ENCODE measurements at regions not wholly inside any gene's neighbourhood (a gene's known extent, or its start where the extent isn't known, plus 50 kb on each side); places are given as distances from the start of the nearest gene placed in this dataset.

- Histone ChIP-seq H3K27ac (ENCODE audit: low read depth in 1 of 2, low read length in 2 of 2) (no peak overlapping the region), H3K9me3 (ENCODE audit: control insufficient read depth in 1 of 2, insufficient read depth in 1 of 2, low read length in 2 of 2) (no peaks in the 10 kb centered on the region), H3K4me1 (ENCODE audit: insufficient read depth, low read length) (no peaks in the 10 kb centered on the region), H3K36me3 (ENCODE audit: insufficient read depth, low read length) (no peaks in the 10 kb centered on the region), H3K4me3 (ENCODE audit: low read length) (no peak overlapping the region), H3K27me3 (ENCODE audit: control insufficient read depth in 1 of 2, insufficient read depth in 2 of 2, low read length in 2 of 2) (no peaks in the 10 kb centered on the region)
- no peaks in the 10 kb centered on the region for H3K36me3 Mint-ChIP-seq (ENCODE audit: low read depth)
- TF ChIP-seq, protein P1, sequence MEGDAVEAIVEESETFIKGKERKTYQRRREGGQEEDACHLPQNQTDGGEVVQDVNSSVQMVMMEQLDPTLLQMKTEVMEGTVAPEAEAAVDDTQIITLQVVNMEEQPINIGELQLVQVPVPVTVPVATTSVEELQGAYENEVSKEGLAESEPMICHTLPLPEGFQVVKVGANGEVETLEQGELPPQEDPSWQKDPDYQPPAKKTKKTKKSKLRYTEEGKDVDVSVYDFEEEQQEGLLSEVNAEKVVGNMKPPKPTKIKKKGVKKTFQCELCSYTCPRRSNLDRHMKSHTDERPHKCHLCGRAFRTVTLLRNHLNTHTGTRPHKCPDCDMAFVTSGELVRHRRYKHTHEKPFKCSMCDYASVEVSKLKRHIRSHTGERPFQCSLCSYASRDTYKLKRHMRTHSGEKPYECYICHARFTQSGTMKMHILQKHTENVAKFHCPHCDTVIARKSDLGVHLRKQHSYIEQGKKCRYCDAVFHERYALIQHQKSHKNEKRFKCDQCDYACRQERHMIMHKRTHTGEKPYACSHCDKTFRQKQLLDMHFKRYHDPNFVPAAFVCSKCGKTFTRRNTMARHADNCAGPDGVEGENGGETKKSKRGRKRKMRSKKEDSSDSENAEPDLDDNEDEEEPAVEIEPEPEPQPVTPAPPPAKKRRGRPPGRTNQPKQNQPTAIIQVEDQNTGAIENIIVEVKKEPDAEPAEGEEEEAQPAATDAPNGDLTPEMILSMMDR (IDR thresholded peaks at IDR 0.05): no peak
- CTCF ChIA-PET: no interaction called here
- ATAC-seq (ENCODE audit: poor library complexity): no peak
- no peaks in the 10 kb centered on the region for H3K4me1 Mint-ChIP-seq (ENCODE audit: low read depth)
- no peak overlapping the region for H3K27ac Mint-ChIP-seq
- intact Hi-C loops (cut with DNase I, micrococcal nuclease): no loop called here
- DNase-seq: no peak
- POLR2A ChIA-PET: no interaction called here
- no peaks in the 10 kb centered on the region for H3K9me3 Mint-ChIP-seq
- H3K27me3 Mint-ChIP-seq: peaks cover 25% of the 10 kb centered on the region
- no peak overlapping the region for H3K4me3 Mint-ChIP-seq
Measured at GRCh38 chr6:125577124-125577662, 172.2 kb upstream of the HEY2 start.

DNA sequence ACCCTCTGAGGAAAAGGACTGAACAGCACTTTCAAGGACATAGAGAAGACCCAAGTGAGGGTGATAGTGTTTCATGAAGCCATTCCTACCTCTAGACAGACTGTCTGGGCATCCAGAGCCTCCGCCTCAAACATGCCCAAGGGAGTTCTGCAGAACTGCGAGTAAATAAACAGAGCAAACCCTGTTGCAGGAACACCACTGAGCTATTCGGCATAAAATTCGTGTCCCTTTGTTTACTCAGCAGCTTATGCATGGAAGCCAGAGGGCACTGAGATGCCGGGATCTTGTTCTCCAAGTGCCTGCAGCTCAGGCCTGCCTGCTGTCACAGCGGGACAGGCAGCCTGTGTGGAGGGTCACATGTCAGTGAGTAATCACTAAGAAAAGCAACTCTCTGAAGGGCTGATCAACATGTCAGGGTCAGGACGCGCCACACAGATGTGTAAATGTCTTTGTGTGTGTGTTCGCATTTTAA is 164.9 kb upstream of the HEY2 start:
- no peaks in the 10 kb centered on the region for H3K27me3 ChIP-seq (ENCODE audit: control insufficient read depth in 1 of 2, insufficient read depth in 2 of 2, low read length in 2 of 2)
- no peaks in the 10 kb centered on the region for H3K9me3 ChIP-seq (ENCODE audit: control insufficient read depth in 1 of 2, insufficient read depth in 1 of 2, low read length in 2 of 2)
- DNase-seq: no peak
- no peaks in the 10 kb centered on the region for H3K36me3 ChIP-seq (ENCODE audit: insufficient read depth, low read length)
- intact Hi-C loops (cut with DNase I, micrococcal nuclease): no loop called here
- ATAC-seq (ENCODE audit: poor library complexity): no peak
- CTCF ChIA-PET: no interaction called here
- POLR2A ChIA-PET: no interaction called here
- H3K4me3 ChIP-seq (ENCODE audit: low read length): no peak overlapping the region
- TF ChIP-seq, protein P1 (IDR thresholded peaks at IDR 0.05): no peak
- peaks cover 52% of the 10 kb centered on the region for H3K27me3 Mint-ChIP-seq
- no peaks in the 10 kb centered on the region for H3K4me1 Mint-ChIP-seq (ENCODE audit: low read depth)
- no peak overlapping the region for H3K4me3 Mint-ChIP-seq
- H3K27ac Mint-ChIP-seq: no peak overlapping the region
- H3K36me3 Mint-ChIP-seq (ENCODE audit: low read depth): no peaks in the 10 kb centered on the region
- no peak overlapping the region for H3K27ac ChIP-seq (ENCODE audit: low read depth in 1 of 2, low read length in 2 of 2)
- no peaks in the 10 kb centered on the region for H3K9me3 Mint-ChIP-seq
- H3K4me1 ChIP-seq (ENCODE audit: insufficient read depth, low read length): no peaks in the 10 kb centered on the region

DNA sequence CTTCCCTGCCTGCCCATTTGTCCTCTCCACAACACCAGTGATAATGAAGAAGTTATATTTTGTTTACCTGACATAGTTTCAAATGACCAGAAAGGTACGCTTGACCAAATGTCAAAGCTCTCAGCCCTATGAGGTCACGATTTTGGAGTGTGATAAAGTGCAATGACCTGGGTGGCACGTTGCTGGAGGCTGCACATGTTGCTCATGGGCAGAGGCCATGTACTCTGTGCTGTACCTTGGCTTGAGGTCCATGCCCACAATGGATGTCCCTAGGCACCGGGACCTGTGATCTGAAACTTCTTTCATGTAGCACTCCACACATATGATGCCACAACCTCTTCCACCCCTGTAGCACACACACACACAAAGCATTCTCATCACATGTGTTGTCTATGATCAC is 164.0 kb upstream of the HEY2 start:
- no peaks in the 10 kb centered on the region for H3K9me3 Mint-ChIP-seq
- ChIA-PET POLR2A (no interaction called here), CTCF (no interaction called here)
- H3K27ac Mint-ChIP-seq: no peak overlapping the region
- Histone ChIP-seq H3K27ac (ENCODE audit: low read depth in 1 of 2, low read length in 2 of 2) (no peak overlapping the region), H3K36me3 (ENCODE audit: insufficient read depth, low read length) (no peaks in the 10 kb centered on the region), H3K9me3 (ENCODE audit: control insufficient read depth in 1 of 2, insufficient read depth in 1 of 2, low read length in 2 of 2) (no peaks in the 10 kb centered on the region), H3K4me1 (ENCODE audit: insufficient read depth, low read length) (no peaks in the 10 kb centered on the region), H3K4me3 (ENCODE audit: low read length) (no peak overlapping the region), H3K27me3 (ENCODE audit: control insufficient read depth in 1 of 2, insufficient read depth in 2 of 2, low read length in 2 of 2) (no peaks in the 10 kb centered on the region)
- peaks cover 52% of the 10 kb centered on the region for H3K27me3 Mint-ChIP-seq
- TF ChIP-seq, protein P1 (IDR thresholded peaks at IDR 0.05): no peak
- intact Hi-C loops (cut with DNase I, micrococcal nuclease): no loop called here
- ATAC-seq (ENCODE audit: poor library complexity) (no peak), DNase-seq (no peak)
- no peak overlapping the region for H3K4me3 Mint-ChIP-seq
- H3K36me3 Mint-ChIP-seq (ENCODE audit: low read depth): no peaks in the 10 kb centered on the region
- H3K4me1 Mint-ChIP-seq (ENCODE audit: low read depth): no peaks in the 10 kb centered on the region
